IMR-90 (cell line): ENCODE measurements at regions not wholly inside any gene's neighbourhood (a gene's known extent, or its start where the extent isn't known, plus 50 kb on each side); places are given as distances from the start of the nearest gene placed in this dataset.

Experiments
- ATAC-seq: fragments of 200-7000 bp; cut with Tn5 transposase; 2 replicates; pipeline ENCODE4 v1.9.1; 2020; ENCODE audit warnings: low read depth, mild to moderate bottlenecking, moderate library complexity
- BruUV-seq: library from RNA; stranded (reverse); fragments of 400-500 nt; replicated peaks from 2 replicates; lab custom pipeline; 2021; lab: Mats Ljungman, UMichigan
- CTCF ChIA-PET: fragments of 300-600 bp; formaldehyde crosslinking; extraction: SDS; loops from one replicate; lab custom pipeline; 2021; ENCODE audit warnings: antibody characterized with exemption; lab: Yijun Ruan, JAX
- POLR2A ChIA-PET: fragments of 300-600 bp; sonication (Branson Sonifier 250); formaldehyde crosslinking; loops from one replicate; lab custom pipeline; 2022; ENCODE audit warnings: antibody characterized with exemption; ENCODE audit not compliant: unreplicated experiment; lab: Charles Lee
- DNase-seq: peaks from one replicate; pipeline ENCODE4 v3.0.0; 2013
- H2AFZ ChIP-seq: replicated peaks from 2 replicates; pipeline ENCODE3; 2013; ENCODE audit warnings: low read length, mild to moderate bottlenecking; ENCODE audit not compliant: poor library complexity
- H2AK5ac ChIP-seq: 2 replicates; pipeline ENCODE4 v1.6.1; 2013; ENCODE audit warnings: low read depth, low read length, inconsistent platforms
- H2AK9ac ChIP-seq: replicated peaks from 2 replicates; pipeline ENCODE3; 2013; ENCODE audit warnings: mild to moderate bottlenecking, low read depth, low read length, moderate library complexity; ENCODE audit not compliant: poor library complexity
- H2BK120ac ChIP-seq: 2 replicates; pipeline ENCODE4 v1.6.1; 2013; ENCODE audit warnings: low read depth, low read length, inconsistent platforms
- H2BK15ac ChIP-seq: 3 replicates; pipeline ENCODE4 v1.6.1; 2013; ENCODE audit warnings: low read depth, low read length, inconsistent platforms
- H2BK20ac ChIP-seq: 2 replicates; pipeline ENCODE4 v1.6.1; 2013; ENCODE audit warnings: low read depth, mild to moderate bottlenecking, inconsistent platforms, low read length, moderate library complexity
- H2BK5ac ChIP-seq: 2 replicates; pipeline ENCODE4 v1.6.1; 2013; ENCODE audit warnings: mild to moderate bottlenecking, low read depth, low read length, inconsistent platforms; ENCODE audit not compliant: poor library complexity, severe bottlenecking
- H3K14ac ChIP-seq: replicated peaks from 2 replicates; pipeline ENCODE4 v1.6.1; 2013; ENCODE audit warnings: low read depth, low read length, inconsistent platforms
- H3K18ac ChIP-seq: 2 replicates; pipeline ENCODE4 v1.6.1; 2013; ENCODE audit warnings: low read depth, low read length, control low read depth
- H3K23ac ChIP-seq: 2 replicates; pipeline ENCODE4 v1.6.1; 2013; ENCODE audit warnings: low read depth, low read length, inconsistent platforms
- H3K27ac ChIP-seq: 2 replicates; pipeline ENCODE4 v1.5.1; 2013; ENCODE audit warnings: mild to moderate bottlenecking, control low read depth, low read length; ENCODE audit not compliant: insufficient read depth
- H3K27me3 ChIP-seq: 2 replicates; pipeline ENCODE4 v1.6.1; 2013; ENCODE audit warnings: low read length; ENCODE audit not compliant: control insufficient read depth, insufficient read depth
- H3K36me3 ChIP-seq: 2 replicates; pipeline ENCODE4 v1.6.1; 2013; ENCODE audit warnings: low read length, mixed read lengths; ENCODE audit not compliant: control insufficient read depth, insufficient read depth
- H3K4ac ChIP-seq: 2 replicates; pipeline ENCODE4 v1.6.1; 2013; ENCODE audit warnings: low read depth, low read length, inconsistent platforms
- H3K4me1 ChIP-seq: 2 replicates; pipeline ENCODE4 v1.6.1; 2013; ENCODE audit warnings: low read length, mixed read lengths; ENCODE audit not compliant: control insufficient read depth, insufficient read depth
- H3K4me2 ChIP-seq: 2 replicates; pipeline ENCODE4 v1.6.1; 2013; ENCODE audit warnings: low read depth, mild to moderate bottlenecking, control low read depth, low read length, moderate library complexity
- H3K4me3 ChIP-seq: 2 replicates; pipeline ENCODE4 v1.5.1; 2013; ENCODE audit warnings: low read depth, mild to moderate bottlenecking, control low read depth, low read length, moderate library complexity; ENCODE audit not compliant: insufficient read depth
- H3K56ac ChIP-seq: 2 replicates; pipeline ENCODE4 v1.6.1; 2013; ENCODE audit warnings: low read length, inconsistent platforms; ENCODE audit not compliant: insufficient read depth; ENCODE audit errors: extremely low read depth
- H3K79me1 ChIP-seq, 2 experiments: 2 replicates each; pipeline ENCODE4 v1.6.1; 2013; ENCODE audit warnings: low read length in 2 of 2, inconsistent platforms in 1 of 2, low read depth in 1 of 2
- H3K9ac ChIP-seq: 2 replicates; pipeline ENCODE4 v1.6.1; 2013; ENCODE audit warnings: low read depth, low read length, control low read depth
- H3K9me1 ChIP-seq: 2 replicates; pipeline ENCODE4 v1.6.1; 2013; ENCODE audit warnings: low read length, inconsistent platforms; ENCODE audit not compliant: insufficient read depth
- H3K9me3 ChIP-seq: 2 replicates; pipeline ENCODE4 v1.6.1; 2013; ENCODE audit warnings: low read length; ENCODE audit not compliant: control insufficient read depth, insufficient read depth
- H4K20me1 ChIP-seq: 2 replicates; pipeline ENCODE4 v1.6.1; 2013; ENCODE audit warnings: low read length, inconsistent platforms; ENCODE audit not compliant: insufficient read depth
- H4K5ac ChIP-seq: 2 replicates; pipeline ENCODE4 v1.6.1; 2013; ENCODE audit warnings: mild to moderate bottlenecking, low read depth, low read length, control low read depth
- H4K8ac ChIP-seq, 2 experiments: 2 replicates each; pipeline ENCODE4 v1.6.1; 2013; ENCODE audit warnings: low read depth in 2 of 2, low read length in 2 of 2, control low read depth in 1 of 2, inconsistent platforms in 1 of 2
- H4K91ac ChIP-seq: 2 replicates; pipeline ENCODE4 v1.6.1; 2013; ENCODE audit warnings: low read depth, low read length, inconsistent platforms; ENCODE audit not compliant: insufficient read depth
- BHLHE40 ChIP-seq: fragments of 150-350 bp; IDR thresholded peaks from 2 replicates; pipeline ENCODE4 v1.6.1; 2016; ENCODE audit warnings: mild to moderate bottlenecking, low read depth, low read length
- ELK1 ChIP-seq: fragments of 150-350 bp; IDR thresholded peaks from 2 replicates; pipeline ENCODE4 v1.6.1; 2016; ENCODE audit warnings: low read depth, mild to moderate bottlenecking, low read length, moderate library complexity, borderline replicate concordance
- RFX5 ChIP-seq: IDR thresholded peaks from 2 replicates; pipeline ENCODE4 v1.8.0; 2012; ENCODE audit warnings: low read depth, mild to moderate bottlenecking, low read length, moderate library complexity
- WGBS, 2 experiments: methylation state at CpG; one replicate each; pipeline versions ENCODE4 v1.1.5 to v1.1.7; 2013; ENCODE audit warnings: missing lambda C conversion rate in 2 of 2; ENCODE audit not compliant: insufficient read length in 1 of 2; ENCODE audit errors: extremely low coverage in 2 of 2; 5-methylcytosine and 5-hydroxymethylcytosine counted together
- dilution Hi-C: fragments of 300-500 bp; cut with HindIII; formaldehyde crosslinking; loops from one replicate; pipeline ENCODE4 v1.14.3; 2018; ENCODE audit warnings: low sequenced_read_pairs; ENCODE audit not compliant: unreplicated experiment
- in situ Hi-C: fragments of 300-500 bp; cut with MboI; formaldehyde crosslinking; loops from 3 replicates; pipeline ENCODE4 v1.14.3; 2019; ENCODE audit warnings: low sequenced_read_pairs, inconsistent platforms, mixed read lengths
- intact Hi-C: fragments of 100-400 bp; cut with micrococcal nuclease; formaldehyde crosslinking; loops from 2 replicates; pipeline ENCODE4 v1.10.0; 2022

GRCh38 chr1:90836345-90836679, 119.2 kb upstream of the BARHL2 start:
- H2BK120ac ChIP-seq = no peak overlapping the region
- no peak overlapping the region for H2AK5ac ChIP-seq
- H4K8ac ChIP-seq = no peak overlapping the region
- WGBS, 2 experiments = no CpG with 5 or more reads among the region's 8 CpGs
- H3K4me2 ChIP-seq = no peak overlapping the region; the same call in 1 of the 2 replicates
- no peak overlapping the region for H3K4ac ChIP-seq
- H3K9me1 ChIP-seq = no peaks in the 10 kb centered on the region
- H3K56ac ChIP-seq = no peak overlapping the region
- TF ChIP-seq RFX5 (no peak), ELK1 (no peak), BHLHE40 (no peak)
- no peak overlapping the region for H2BK5ac ChIP-seq
- no TSS peak for BruUV-seq
- H3K4me1 ChIP-seq = no peaks in the 10 kb centered on the region
- H3K36me3 ChIP-seq = no peaks in the 10 kb centered on the region
- H4K20me1 ChIP-seq = no peaks in the 10 kb centered on the region
- no peak overlapping the region for H2AK9ac ChIP-seq
- CTCF ChIA-PET = no interaction called here
- H4K5ac ChIP-seq = no peak overlapping the region
- no peak overlapping the region for H2AFZ ChIP-seq
- no peak for DNase-seq
- H3K27me3 ChIP-seq = peaks cover 88% of the 10 kb centered on the region
- H3K18ac ChIP-seq = no peak overlapping the region
- no peak overlapping the region for H3K23ac ChIP-seq
- no peak for ATAC-seq
- no peak overlapping the region for H3K27ac ChIP-seq
- intact Hi-C loops (no loop called here), in situ Hi-C loops (no loop called here), dilution Hi-C loops (no loop called here)
- no peaks in the 10 kb centered on the region for H3K79me1 ChIP-seq
- no peak overlapping the region for H4K91ac ChIP-seq
- no peak overlapping the region for H2BK15ac ChIP-seq
- H2BK20ac ChIP-seq = no peak overlapping the region
- peaks cover 10% of the 10 kb centered on the region; the same call in 1 of the 2 replicates for H3K9me3 ChIP-seq
- H3K4me3 ChIP-seq = no peak overlapping the region
- POLR2A ChIA-PET = no interaction called here
- H3K9ac ChIP-seq = no peak overlapping the region
- H3K14ac ChIP-seq = no peak overlapping the region
